ENCODE measurements at regions not wholly inside any gene's neighbourhood (a gene's known extent, or its start where the extent isn't known, plus 50 kb on each side); places are given as distances from the start of the nearest gene placed in this dataset.

DNA sequence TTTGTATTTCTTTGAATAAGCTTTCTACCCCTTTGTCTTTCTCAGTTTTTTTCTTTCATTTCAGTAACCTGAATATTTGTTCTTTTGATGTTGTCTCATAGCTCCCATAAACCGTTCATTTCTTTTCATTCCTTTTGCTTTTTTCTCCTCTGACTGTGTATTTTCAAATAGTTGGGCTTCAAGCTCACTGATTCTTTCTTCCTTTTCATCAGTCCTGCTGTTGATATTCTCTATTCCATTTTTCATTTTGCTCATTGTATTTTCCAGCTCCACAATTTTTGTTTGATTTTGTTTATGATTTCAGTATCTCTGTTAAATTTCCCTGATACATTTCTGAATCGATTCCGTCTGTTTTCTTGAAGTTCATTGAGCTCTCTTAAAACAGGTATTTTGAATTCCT is 129.6 kb upstream of the NUDT6 start:
- no peak for TF ChIP-seq CTCF (conservative IDR thresholded peaks at IDR 0.05; ENCODE audit: low read length)
- TF ChIP-seq EZH2phosphoT487 (IDR thresholded peaks at IDR 0.05; ENCODE audit: borderline replicate concordance) = no peak
- H3K4me3 ChIP-seq (ENCODE audit: low read length, poor library complexity, severe bottlenecking) = no peak overlapping the region
- peaks cover 17% of the 10 kb centered on the region; the same call in 1 of the 2 replicates for H3K9me3 ChIP-seq (ENCODE audit: insufficient read depth, low read depth, low read length)

GRCh38 chr4:123055943-123056342 is 133.5 kb upstream of the NUDT6 start:
- TF ChIP-seq CTCF (conservative IDR thresholded peaks at IDR 0.05; ENCODE audit: low read length) = no peak
- TF ChIP-seq EZH2phosphoT487 (IDR thresholded peaks at IDR 0.05; ENCODE audit: borderline replicate concordance) = no peak

More for the DNA sequence above, 129.6 kb upstream of the NUDT6 start:
- H3F3A ChIP-seq (ENCODE audit: low read depth) = no peaks in the 10 kb centered on the region
- no peak overlapping the region for H2AFZ ChIP-seq (ENCODE audit: low read length)
- no peaks in the 10 kb centered on the region for H3K27me3 ChIP-seq (ENCODE audit: insufficient read depth, low read length, poor library complexity, severe bottlenecking)
- H3K9ac ChIP-seq (ENCODE audit: low read depth, low read length, poor library complexity, severe bottlenecking) = no peak overlapping the region
- no peaks in the 10 kb centered on the region for H3K4me1 ChIP-seq (ENCODE audit: insufficient read depth, low read length, poor library complexity, severe bottlenecking)
- peaks cover 9% of the 10 kb centered on the region; the same call in 1 of the 2 replicates for H3K36me3 ChIP-seq (ENCODE audit: insufficient read depth, low read length)
- no peaks in the 10 kb centered on the region for H4K20me1 ChIP-seq (ENCODE audit: insufficient read depth, low read length, poor library complexity, severe bottlenecking)
- H3K79me2 ChIP-seq (ENCODE audit: insufficient read depth, low read length) = peaks cover 5% of the 10 kb centered on the region; the same call in 1 of the 2 replicates
- no peaks in the 10 kb centered on the region for H3K9me2 ChIP-seq (replicated peaks; ENCODE audit: low read depth, low read length)
- H3K4me2 ChIP-seq (ENCODE audit: low read depth, low read length, poor library complexity, severe bottlenecking) = no peak overlapping the region

GRCh38 chr4:123060039-123060770 is 137.8 kb upstream of the NUDT6 start:
- H3K9ac ChIP-seq (ENCODE audit: low read depth, low read length, poor library complexity, severe bottlenecking) = no peak overlapping the region
- H3K36me3 ChIP-seq (ENCODE audit: insufficient read depth, low read length) = peaks cover 18% of the 10 kb centered on the region; the same call in 1 of the 2 replicates
- H3K4me3 ChIP-seq (ENCODE audit: low read length, poor library complexity, severe bottlenecking) = no peak overlapping the region
- H3K9me3 ChIP-seq (ENCODE audit: insufficient read depth, low read depth, low read length) = no peaks in the 10 kb centered on the region
- H3F3A ChIP-seq (ENCODE audit: low read depth) = no peaks in the 10 kb centered on the region
- TF ChIP-seq CTCF (conservative IDR thresholded peaks at IDR 0.05; ENCODE audit: low read length) (0 out of 2 replicates have a peak, but pooled peaks have one; percentile 27), EZH2phosphoT487 (IDR thresholded peaks at IDR 0.05; ENCODE audit: borderline replicate concordance) (no peak)
- H3K4me2 ChIP-seq (ENCODE audit: low read depth, low read length, poor library complexity, severe bottlenecking) = no peak overlapping the region
- H4K20me1 ChIP-seq (ENCODE audit: insufficient read depth, low read length, poor library complexity, severe bottlenecking) = no peaks in the 10 kb centered on the region
- H2AFZ ChIP-seq (ENCODE audit: low read length) = no peak overlapping the region
- H3K79me2 ChIP-seq (ENCODE audit: insufficient read depth, low read length) = no peaks in the 10 kb centered on the region
- no peaks in the 10 kb centered on the region for H3K4me1 ChIP-seq (ENCODE audit: insufficient read depth, low read length, poor library complexity, severe bottlenecking)
- H3K9me2 ChIP-seq (replicated peaks; ENCODE audit: low read depth, low read length) = no peaks in the 10 kb centered on the region
- H3K27me3 ChIP-seq (ENCODE audit: insufficient read depth, low read length, poor library complexity, severe bottlenecking) = no peaks in the 10 kb centered on the region

More at GRCh38 chr4:123055943-123056342, 133.5 kb upstream of the NUDT6 start:
- no peak overlapping the region for H3K4me3 ChIP-seq (ENCODE audit: low read length, poor library complexity, severe bottlenecking)
- H3K9ac ChIP-seq (ENCODE audit: low read depth, low read length, poor library complexity, severe bottlenecking) = no peak overlapping the region
- no peak overlapping the region for H3K4me2 ChIP-seq (ENCODE audit: low read depth, low read length, poor library complexity, severe bottlenecking)
- H3K4me1 ChIP-seq (ENCODE audit: insufficient read depth, low read length, poor library complexity, severe bottlenecking) = no peaks in the 10 kb centered on the region
- peaks cover 15% of the 10 kb centered on the region; the same call in 1 of the 2 replicates for H3K9me3 ChIP-seq (ENCODE audit: insufficient read depth, low read depth, low read length)
- H3K9me2 ChIP-seq (replicated peaks; ENCODE audit: low read depth, low read length) = no peaks in the 10 kb centered on the region
- peaks cover 16% of the 10 kb centered on the region; the same call in 1 of the 2 replicates for H3K36me3 ChIP-seq (ENCODE audit: insufficient read depth, low read length)
- no peaks in the 10 kb centered on the region for H4K20me1 ChIP-seq (ENCODE audit: insufficient read depth, low read length, poor library complexity, severe bottlenecking)
- H3K27me3 ChIP-seq (ENCODE audit: insufficient read depth, low read length, poor library complexity, severe bottlenecking) = no peaks in the 10 kb centered on the region
- H3K79me2 ChIP-seq (ENCODE audit: insufficient read depth, low read length) = no peaks in the 10 kb centered on the region
- no peaks in the 10 kb centered on the region for H3F3A ChIP-seq (ENCODE audit: low read depth)
- H2AFZ ChIP-seq (ENCODE audit: low read length) = no peak overlapping the region

Measured in Loucy (cell line).